B cell (primary cell): ENCODE measurements at regions not wholly inside any gene's neighbourhood (a gene's known extent, or its start where the extent isn't known, plus 50 kb on each side); places are given as distances from the start of the nearest gene placed in this dataset.

ENCODE experiments used
- ATAC-seq: fragments of 200-7000 bp; cut with Tn5 transposase; one replicate; pipeline ENCODE4 v1.10.0; 2021; ENCODE audit warnings: low read depth, mild to moderate bottlenecking, moderate number of reproducible peaks, moderate library complexity
- CTCF ChIA-PET: fragments of 350-600 bp; sonication (Branson Sonifier 250); formaldehyde crosslinking; loops from one replicate; lab custom pipeline; 2021; ENCODE audit warnings: antibody characterized with exemption, inconsistent platforms; lab: Charles Lee
- POLR2A ChIA-PET: fragments of 350-600 bp; sonication (Branson Sonifier 250); formaldehyde crosslinking; loops from one replicate; lab custom pipeline; 2021; ENCODE audit warnings: antibody characterized with exemption; lab: Charles Lee
- DNase-seq: peaks from one replicate; pipeline ENCODE4 v3.0.0; 2013
- H2AFZ ChIP-seq: 2 replicates; pipeline ENCODE4 v1.6.1; 2012; ENCODE audit warnings: mild to moderate bottlenecking, low read depth, low read length; ENCODE audit not compliant: insufficient read depth, poor library complexity, severe bottlenecking
- H3K27ac ChIP-seq, 2 donors: 1 replicate in 1 of 2; 2 replicates in 1 of 2; pipeline ENCODE4 v1.5.1; 2012 to 2013; ENCODE audit warnings: low read length in 2 of 2, mild to moderate bottlenecking in 2 of 2, moderate library complexity in 1 of 2
- H3K27me3 ChIP-seq, 4 experiments: fragments of 200-600 bp in 1 of 4; sonication (generic) in 1 of 4; replicated peaks in 1 of 4; 1 replicate in 2 of 4; 2 replicates in 2 of 4; pipeline versions ENCODE4 v1.6.1 to v1.7.0; 2013 to 2016; ENCODE audit warnings: low read length in 3 of 4, mild to moderate bottlenecking in 2 of 4, mixed read lengths in 1 of 4, moderate library complexity in 1 of 4; ENCODE audit not compliant: insufficient read depth in 4 of 4, control insufficient read depth in 3 of 4; ENCODE audit errors: control extremely low read depth in 1 of 4
- H3K36me3 ChIP-seq, 2 experiments: replicated peaks in 1 of 2; 1 replicate in 1 of 2; 2 replicates in 1 of 2; pipeline versions ENCODE4 v1.6.1 to v1.7.1; 2013; ENCODE audit warnings: low read length in 1 of 2; ENCODE audit not compliant: insufficient read depth in 2 of 2, control insufficient read depth in 1 of 2; ENCODE audit errors: control extremely low read depth in 1 of 2, extremely low read depth in 1 of 2
- H3K4me1 ChIP-seq, 2 donors: fragments of 200-600 bp in 1 of 2; sonication (generic) in 1 of 2; 1 replicate in 1 of 2; 2 replicates in 1 of 2; pipeline versions ENCODE4 v1.5.1 to v1.6.1; 2013 to 2017; ENCODE audit warnings: low read length in 2 of 2; ENCODE audit not compliant: control insufficient read depth in 2 of 2, insufficient read depth in 2 of 2
- H3K4me2 ChIP-seq: replicated peaks from 2 replicates; pipeline ENCODE3; 2012; ENCODE audit warnings: mild to moderate bottlenecking, low read depth, low read length; ENCODE audit not compliant: poor library complexity, severe bottlenecking
- H3K4me3 ChIP-seq, 5 experiments: fragments of 200-600 bp in 1 of 5; sonication (generic) in 1 of 5; 1 replicate in 3 of 5; 2 replicates in 2 of 5; pipeline versions ENCODE4 v1.5.1 to v1.7.0; 2011 to 2016; ENCODE audit warnings: low read length in 4 of 5, mild to moderate bottlenecking in 4 of 5, low read depth in 2 of 5, control low read depth in 1 of 5, moderate library complexity in 1 of 5; ENCODE audit not compliant: insufficient read depth in 1 of 5; ENCODE audit errors: control extremely low read depth in 1 of 5, extremely low read depth in 1 of 5
- H3K79me2 ChIP-seq: fragments of 200-600 bp; sonication (generic); one replicate; pipeline ENCODE4 v1.6.0; 2016; ENCODE audit warnings: low read length; ENCODE audit not compliant: control insufficient read depth, insufficient read depth
- H3K9ac ChIP-seq: fragments of 200-600 bp; sonication (generic); 2 replicates; pipeline ENCODE4 v1.6.1; 2017; ENCODE audit warnings: mild to moderate bottlenecking, low read length, moderate library complexity
- H3K9me3 ChIP-seq, 3 donors: one replicate each; pipeline versions ENCODE4 v1.6.1 to v1.7.1; 2013; ENCODE audit warnings: low read length in 2 of 3; ENCODE audit not compliant: control insufficient read depth in 2 of 3, insufficient read depth in 1 of 3; ENCODE audit errors: control extremely low read depth in 1 of 3
- H4K20me1 ChIP-seq: 2 replicates; pipeline ENCODE4 v1.6.0; 2012; ENCODE audit warnings: mild to moderate bottlenecking, low read length; ENCODE audit not compliant: insufficient read depth, control insufficient read depth, poor library complexity, severe bottlenecking
- H3K27ac Mint-ChIP-seq: one replicate; pipeline ENCODE4 v1.8.0; 2021; ENCODE audit warnings: mixed read lengths
- H3K27me3 Mint-ChIP-seq: one replicate; pipeline ENCODE4 v1.8.0; 2021; ENCODE audit warnings: mixed read lengths
- H3K4me1 Mint-ChIP-seq: one replicate; pipeline ENCODE4 v1.8.0; 2021; ENCODE audit warnings: mixed read lengths
- H3K4me3 Mint-ChIP-seq: one replicate; pipeline ENCODE4 v1.8.0; 2021; ENCODE audit warnings: mixed read lengths
- H3K9me3 Mint-ChIP-seq: one replicate; pipeline ENCODE4 v1.8.0; 2022; ENCODE audit warnings: mixed read lengths; ENCODE audit not compliant: insufficient read depth
- EZH2 ChIP-seq: IDR thresholded peaks from 2 replicates; pipeline ENCODE4 v1.6.1; 2012; ENCODE audit warnings: borderline replicate concordance, low read depth, mild to moderate bottlenecking, moderate library complexity, low read length; ENCODE audit not compliant: insufficient read depth, poor library complexity, severe bottlenecking
- WGBS: methylation state at CpG from one replicate; pipeline ENCODE4 v1.1.5; 2013; ENCODE audit warnings: missing lambda C conversion rate; ENCODE audit not compliant: insufficient coverage; 5-methylcytosine and 5-hydroxymethylcytosine counted together
- intact Hi-C: fragments of 100-400 bp; cut with micrococcal nuclease; formaldehyde crosslinking; loops from one replicate; pipeline ENCODE4 v1.10.0; 2022
- TF ChIP-seq, protein P1 (sequence below): fragments of 200-600 bp; IDR thresholded peaks from one replicate; pipeline ENCODE4 v1.8.0; 2022; ENCODE audit warnings: antibody characterized with exemption, mild to moderate bottlenecking

- H3K27ac Mint-ChIP-seq, result peak overlapping the region; percentile 1
- Histone ChIP-seq H3K79me2 (no peaks in the 10 kb centered on the region), H3K36me3 (no peaks in the 10 kb centered on the region), H2AFZ (peak overlapping the region; percentile 6), H4K20me1 (no peaks in the 10 kb centered on the region), H3K27ac (no peak overlapping the region), H3K4me2 (no peak overlapping the region), H3K4me1 (peaks cover 8 to 13% of the 10 kb centered on the region in 2 donors), H3K27me3 (peaks cover 0 to 16% (median 3%) of the 10 kb centered on the region in 4 experiments), H3K4me3 (no peak overlapping the region), H3K9me3 (no peaks in the 10 kb centered on the region), H3K9ac (no peak overlapping the region)
- ChIA-PET CTCF (no interaction called here), POLR2A (no interaction called here)
- peaks cover 15% of the 10 kb centered on the region for H3K4me1 Mint-ChIP-seq
- no peak for ATAC-seq
- DNase-seq, result no peak
- TF ChIP-seq, protein P1, sequence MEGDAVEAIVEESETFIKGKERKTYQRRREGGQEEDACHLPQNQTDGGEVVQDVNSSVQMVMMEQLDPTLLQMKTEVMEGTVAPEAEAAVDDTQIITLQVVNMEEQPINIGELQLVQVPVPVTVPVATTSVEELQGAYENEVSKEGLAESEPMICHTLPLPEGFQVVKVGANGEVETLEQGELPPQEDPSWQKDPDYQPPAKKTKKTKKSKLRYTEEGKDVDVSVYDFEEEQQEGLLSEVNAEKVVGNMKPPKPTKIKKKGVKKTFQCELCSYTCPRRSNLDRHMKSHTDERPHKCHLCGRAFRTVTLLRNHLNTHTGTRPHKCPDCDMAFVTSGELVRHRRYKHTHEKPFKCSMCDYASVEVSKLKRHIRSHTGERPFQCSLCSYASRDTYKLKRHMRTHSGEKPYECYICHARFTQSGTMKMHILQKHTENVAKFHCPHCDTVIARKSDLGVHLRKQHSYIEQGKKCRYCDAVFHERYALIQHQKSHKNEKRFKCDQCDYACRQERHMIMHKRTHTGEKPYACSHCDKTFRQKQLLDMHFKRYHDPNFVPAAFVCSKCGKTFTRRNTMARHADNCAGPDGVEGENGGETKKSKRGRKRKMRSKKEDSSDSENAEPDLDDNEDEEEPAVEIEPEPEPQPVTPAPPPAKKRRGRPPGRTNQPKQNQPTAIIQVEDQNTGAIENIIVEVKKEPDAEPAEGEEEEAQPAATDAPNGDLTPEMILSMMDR, result no peak
- no peak for TF ChIP-seq EZH2
- no peaks in the 10 kb centered on the region for H3K9me3 Mint-ChIP-seq
- H3K4me3 Mint-ChIP-seq, result no peak overlapping the region
- H3K27me3 Mint-ChIP-seq, result peaks cover 13% of the 10 kb centered on the region
- WGBS, result 12% methylated on average over 9 of the region's 18 CpGs
- intact Hi-C loops, result no loop called here
Measured at GRCh38 chr2:43049836-43050801, 176.3 kb downstream of the ZFP36L2 start.

- no peak overlapping the region for H3K4me3 ChIP-seq
- DNase-seq (no peak), ATAC-seq (no peak)
- ChIA-PET POLR2A (no interaction called here), CTCF (no interaction called here)
- peaks cover 0 to 6% (median 2%) of the 10 kb centered on the region in 4 experiments for H3K27me3 ChIP-seq
- WGBS, result 88% methylated on average over 14 of the region's 17 CpGs
- H3K4me1 ChIP-seq, result peaks cover 8 to 13% of the 10 kb centered on the region in 2 donors
- no peaks in the 10 kb centered on the region for H3K9me3 ChIP-seq
- Mint-ChIP-seq H3K9me3 (no peaks in the 10 kb centered on the region), H3K4me1 (peaks cover 14% of the 10 kb centered on the region), H3K27me3 (peaks cover 4% of the 10 kb centered on the region), H3K4me3 (no peak overlapping the region), H3K27ac (no peak overlapping the region)
- intact Hi-C loops, result no loop called here
- no peak overlapping the region for H2AFZ ChIP-seq
- TF ChIP-seq EZH2, result no peak
- TF ChIP-seq, protein P1, result no peak
- H3K27ac ChIP-seq, result no peak overlapping the region
- H3K36me3 ChIP-seq, result no peaks in the 10 kb centered on the region
- H3K9ac ChIP-seq, result no peak overlapping the region
- H3K4me2 ChIP-seq, result no peak overlapping the region
- H4K20me1 ChIP-seq, result no peaks in the 10 kb centered on the region
- no peaks in the 10 kb centered on the region for H3K79me2 ChIP-seq
Measured at GRCh38 chr2:43047187-43047780, 179.1 kb downstream of the ZFP36L2 start.
